Nephron progenitor cell (in vitro differentiated cells): ENCODE measurements at regions not wholly inside any gene's neighbourhood (a gene's known extent, or its start where the extent isn't known, plus 50 kb on each side); places are given as distances from the start of the nearest gene placed in this dataset.
A peak's percentile ranks its signal among the peaks of the same experiment; 100 is the strongest.

Experiments used
- DNase-seq: peaks from one replicate; pipeline ENCODE4 v3.0.0; 2021
- H3K27ac Mint-ChIP-seq: 2 replicates; pipeline ENCODE4 v1.8.0; 2021; ENCODE audit warnings: mild to moderate bottlenecking, moderate library complexity, mixed read lengths
- H3K27me3 Mint-ChIP-seq: 2 replicates; pipeline ENCODE4 v1.8.0; 2021; ENCODE audit warnings: mild to moderate bottlenecking, low read depth, mixed read lengths; ENCODE audit not compliant: poor library complexity
- H3K36me3 Mint-ChIP-seq: 2 replicates; pipeline ENCODE4 v1.8.0; 2021; ENCODE audit warnings: low read depth, mixed read lengths
- H3K4me1 Mint-ChIP-seq: 2 replicates; pipeline ENCODE4 v1.8.0; 2021; ENCODE audit warnings: mixed read lengths
- H3K4me3 Mint-ChIP-seq: 2 replicates; pipeline ENCODE4 v1.8.0; 2021; ENCODE audit warnings: mild to moderate bottlenecking, moderate library complexity, mixed read lengths
- H3K9me3 Mint-ChIP-seq: 2 replicates; pipeline ENCODE4 v1.8.0; 2021; ENCODE audit warnings: mild to moderate bottlenecking, moderate library complexity, mixed read lengths
- CTCF ChIP-seq: fragments of 200-600 bp; sonication (generic); IDR thresholded peaks from 2 replicates; pipeline ENCODE4 v1.5.0; 2021; ENCODE audit warnings: antibody characterized with exemption

DNA sequence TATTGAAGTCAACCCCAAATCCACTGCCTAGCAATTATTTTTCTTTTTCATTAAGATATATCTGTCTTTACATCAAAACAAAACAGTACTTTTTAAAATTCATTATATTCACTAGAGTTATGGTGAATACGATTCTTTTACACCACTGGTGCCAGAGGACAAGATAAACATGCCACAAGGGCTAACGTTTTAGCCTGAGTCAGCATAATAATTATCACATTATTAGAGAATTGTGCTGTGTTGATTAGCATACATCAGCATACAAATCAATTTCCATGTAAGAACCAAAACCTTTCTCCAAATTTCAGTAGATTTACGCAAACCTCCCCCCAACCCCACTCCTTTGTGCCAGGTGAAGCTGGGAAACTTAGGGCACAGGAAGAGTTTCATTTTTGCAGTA is 131.1 kb upstream of the TMEM106B start:
- Mint-ChIP-seq H3K36me3 (no peaks in the 10 kb centered on the region), H3K4me1 (no peaks in the 10 kb centered on the region), H3K27ac (no peak overlapping the region), H3K27me3 (no peaks in the 10 kb centered on the region), H3K9me3 (peaks cover 10% of the 10 kb centered on the region), H3K4me3 (no peak overlapping the region)
- no peak for TF ChIP-seq CTCF
- no peak for DNase-seq

DNA sequence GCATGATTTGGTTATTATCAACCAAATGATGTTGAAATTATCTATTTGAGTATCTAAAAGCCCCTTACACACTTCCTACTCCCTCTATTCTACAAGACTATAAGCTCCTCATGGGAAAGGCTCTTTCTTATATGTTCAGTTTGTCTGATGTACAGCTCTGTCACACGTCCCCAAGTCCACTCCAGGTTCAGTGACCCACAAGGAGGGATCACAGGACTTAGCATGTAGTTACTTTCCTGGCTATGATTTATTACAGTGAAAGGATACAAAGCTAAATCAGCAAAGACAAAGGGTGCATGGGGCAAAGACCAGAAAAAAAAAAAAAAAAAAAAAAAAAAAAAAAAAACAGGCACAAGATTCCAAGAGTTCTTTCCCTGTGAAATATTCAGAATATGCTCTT is 125.6 kb upstream of the TMEM106B start:
- Mint-ChIP-seq H3K4me1 (no peaks in the 10 kb centered on the region), H3K36me3 (no peaks in the 10 kb centered on the region), H3K9me3 (no peaks in the 10 kb centered on the region), H3K27me3 (peaks cover 2% of the 10 kb centered on the region), H3K4me3 (no peak overlapping the region), H3K27ac (no peak overlapping the region)
- DNase-seq = no peak
- TF ChIP-seq CTCF = no peak

GRCh38 chr7:12089951-12090756 is 120.9 kb upstream of the TMEM106B start:
- no peaks in the 10 kb centered on the region for H3K36me3 Mint-ChIP-seq
- H3K9me3 Mint-ChIP-seq = no peaks in the 10 kb centered on the region
- peaks cover 6% of the 10 kb centered on the region for H3K27me3 Mint-ChIP-seq
- H3K4me1 Mint-ChIP-seq = no peaks in the 10 kb centered on the region
- peak overlapping the region; percentile 56 for H3K27ac Mint-ChIP-seq
- no peak for TF ChIP-seq CTCF
- no peak for DNase-seq
- no peak overlapping the region for H3K4me3 Mint-ChIP-seq

- H3K4me3 Mint-ChIP-seq = no peak overlapping the region
- no peak overlapping the region for H3K27ac Mint-ChIP-seq
- H3K9me3 Mint-ChIP-seq = no peaks in the 10 kb centered on the region
- no peaks in the 10 kb centered on the region for H3K36me3 Mint-ChIP-seq
- no peak for DNase-seq
- peaks cover 6% of the 10 kb centered on the region for H3K27me3 Mint-ChIP-seq
- TF ChIP-seq CTCF = no peak
- H3K4me1 Mint-ChIP-seq = no peaks in the 10 kb centered on the region
These were observed 120.3 kb upstream of the TMEM106B start for GRCh38 chr7:12090757-12091221.

DNA sequence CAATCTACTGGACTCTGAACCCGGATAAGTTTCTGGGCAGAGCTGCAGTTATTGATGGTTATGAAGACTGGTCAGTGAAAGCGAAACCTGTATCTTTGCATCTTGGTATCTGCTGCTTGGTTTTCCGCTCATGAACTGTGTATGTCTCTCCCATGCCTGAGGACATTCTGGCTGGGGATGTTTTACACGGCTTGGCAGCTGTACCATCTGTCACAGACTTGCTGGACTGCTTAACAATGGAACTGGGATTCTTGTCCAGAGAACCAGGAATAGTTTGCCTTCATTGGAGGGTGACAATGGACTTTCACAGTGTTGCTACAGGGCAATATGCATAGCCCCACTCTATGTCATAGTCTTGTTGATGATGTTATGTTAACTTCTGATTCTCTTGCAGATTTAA is 119.9 kb upstream of the TMEM106B start:
- no peaks in the 10 kb centered on the region for H3K9me3 Mint-ChIP-seq
- no peak overlapping the region for H3K27ac Mint-ChIP-seq
- no peaks in the 10 kb centered on the region for H3K36me3 Mint-ChIP-seq
- no peak for TF ChIP-seq CTCF
- peaks cover 6% of the 10 kb centered on the region for H3K27me3 Mint-ChIP-seq
- no peak for DNase-seq
- H3K4me3 Mint-ChIP-seq = no peak overlapping the region
- no peaks in the 10 kb centered on the region for H3K4me1 Mint-ChIP-seq
